WTC11 (cell line): ENCODE measurements at regions not wholly inside any gene's neighbourhood (a gene's known extent, or its start where the extent isn't known, plus 50 kb on each side); places are given as distances from the start of the nearest gene placed in this dataset.

Experiments used
- CTCF ChIP-seq: fragments of 200-600 bp; IDR thresholded peaks from 2 replicates; pipeline ENCODE4 v1.8.0; 2022; ENCODE audit warnings: antibody characterized with exemption
- ELF4 ChIP-seq: sonication (generic); formaldehyde crosslinking; IDR thresholded peaks from 2 replicates; pipeline ENCODE4 v1.8.1; 2022; ENCODE audit warnings: low read depth, mild to moderate bottlenecking, moderate library complexity, missing genetic modification reagents
- MAX ChIP-seq: sonication (generic); formaldehyde crosslinking; IDR thresholded peaks from 2 replicates; pipeline ENCODE4 v1.8.0; 2022; ENCODE audit warnings: mild to moderate bottlenecking, missing genetic modification reagents
- RELA ChIP-seq: sonication (generic); formaldehyde crosslinking; IDR thresholded peaks from 2 replicates; pipeline ENCODE4 v1.8.1; 2022; ENCODE audit warnings: missing genetic modification reagents, mild to moderate bottlenecking, borderline replicate concordance
- TEAD1 ChIP-seq: sonication (generic); formaldehyde crosslinking; IDR thresholded peaks from 2 replicates; pipeline ENCODE4 v1.8.0; 2022; ENCODE audit warnings: mild to moderate bottlenecking, missing genetic modification reagents
- TEAD4 ChIP-seq: sonication (generic); formaldehyde crosslinking; IDR thresholded peaks from 2 replicates; pipeline ENCODE4 v1.8.0; 2022; ENCODE audit warnings: mild to moderate bottlenecking, missing genetic modification reagents
- ZSCAN18 ChIP-seq: fragments of 250-450 bp; sonication (Bioruptor Pico); IDR thresholded peaks from 2 replicates; pipeline ENCODE4 v2.1.2; 2022; ENCODE audit warnings: mild to moderate bottlenecking, moderate library complexity

- no peak for TF ChIP-seq MAX (CRISPR knock-in tag)
- TF ChIP-seq ZSCAN18 = no peak
- no peak for TF ChIP-seq TEAD1
- no peak for TF ChIP-seq RELA (CRISPR knock-in tag)
- no peak for TF ChIP-seq CTCF
- TF ChIP-seq ELF4 = no peak
- no peak for TF ChIP-seq TEAD4 (CRISPR knock-in tag)
Measured at GRCh38 chr1:243962541-243962940, 88.5 kb upstream of the ZBTB18 start.
